H54 (cell line): ENCODE measurements at regions not wholly inside any gene's neighbourhood (a gene's known extent, or its start where the extent isn't known, plus 50 kb on each side); places are given as distances from the start of the nearest gene placed in this dataset.

Experiments used
- DNase-seq: peaks from one replicate; pipeline ENCODE4 v3.0.0; 2011; ENCODE audit warnings: low spot score, mixed read lengths; ENCODE audit not compliant: insufficient read length
- FAIRE-seq: peaks from 3 replicates; lab custom pipeline; 2011; peaks lifted over from hg19 to GRCh38; lab: Jason Lieb, UNC
- POLR2A ChIP-seq: IDR thresholded peaks from 2 replicates; pipeline ENCODE4 v1.6.1; 2011; ENCODE audit warnings: low read depth, mild to moderate bottlenecking, low read length

GRCh38 chr2:41941831-41942230 is 106.0 kb upstream of the PKDCC start:
- no peak for TF ChIP-seq POLR2A
- no peak for FAIRE-seq
- no peak for DNase-seq

GRCh38 chr2:41942278-41942677 is 105.5 kb upstream of the PKDCC start:
- no peak for FAIRE-seq
- DNase-seq: no peak
- TF ChIP-seq POLR2A: no peak

GRCh38 chr2:41943159-41943558 is 104.7 kb upstream of the PKDCC start:
- TF ChIP-seq POLR2A: no peak
- DNase-seq (no peak), FAIRE-seq (no peak)

GRCh38 chr2:41944220-41944880 is 103.5 kb upstream of the PKDCC start:
- no peak for DNase-seq
- no peak for TF ChIP-seq POLR2A
- FAIRE-seq: no peak

- DNase-seq (no peak), FAIRE-seq (no peak)
- TF ChIP-seq POLR2A: no peak
Observed at GRCh38 chr2:41947701-41948396, 100.0 kb upstream of the PKDCC start.

- DNase-seq (no peak), FAIRE-seq (no peak)
Observed at GRCh38 chr2:41948397-41948763, 99.4 kb upstream of the PKDCC start.

GRCh38 chr2:41949091-41949882 is 98.5 kb upstream of the PKDCC start:
- FAIRE-seq (no peak), DNase-seq (no peak)
- TF ChIP-seq POLR2A: no peak

More at GRCh38 chr2:41948397-41948763, 99.4 kb upstream of the PKDCC start:
- TF ChIP-seq POLR2A: no peak

- FAIRE-seq: no peak
- DNase-seq: no peak
- no peak for TF ChIP-seq POLR2A
Observed at GRCh38 chr2:41949883-41950665, 97.7 kb upstream of the PKDCC start.

- FAIRE-seq: no peak
- DNase-seq: no peak
Observed at GRCh38 chr2:41950666-41950960, 97.2 kb upstream of the PKDCC start.

GRCh38 chr2:41954304-41955291 is 93.2 kb upstream of the PKDCC start:
- no peak for TF ChIP-seq POLR2A
- DNase-seq: no peak
- no peak for FAIRE-seq

More at GRCh38 chr2:41950666-41950960, 97.2 kb upstream of the PKDCC start:
- no peak for TF ChIP-seq POLR2A

GRCh38 chr2:41955316-41956043 is 92.3 kb upstream of the PKDCC start:
- TF ChIP-seq POLR2A: no peak
- DNase-seq: no peak
- FAIRE-seq: no peak

- no peak for DNase-seq
Observed at GRCh38 chr2:41957431-41957830, 90.4 kb upstream of the PKDCC start.

More at GRCh38 chr2:41957431-41957830, 90.4 kb upstream of the PKDCC start:
- FAIRE-seq: no peak
- no peak for TF ChIP-seq POLR2A
